Trophoblast cell (in vitro differentiated cells and primary cell): ENCODE measurements at regions not wholly inside any gene's neighbourhood (a gene's known extent, or its start where the extent isn't known, plus 50 kb on each side); places are given as distances from the start of the nearest gene placed in this dataset.

Experiments used
- DNase-seq, 2 donors: peaks; one replicate each; pipeline ENCODE4 v3.0.0-alpha.2; 2016
- H2AFZ ChIP-seq: 2 replicates; pipeline ENCODE4 v1.6.1; 2013; ENCODE audit warnings: low read length, moderate library complexity, mild to moderate bottlenecking; ENCODE audit not compliant: insufficient read depth, poor library complexity
- H2AK5ac ChIP-seq: 2 replicates; pipeline ENCODE4 v1.6.1; 2013; ENCODE audit warnings: mild to moderate bottlenecking, low read length
- H2BK120ac ChIP-seq: 2 replicates; pipeline ENCODE4 v1.6.1; 2013; ENCODE audit warnings: low read length, mild to moderate bottlenecking, moderate library complexity; ENCODE audit not compliant: insufficient read depth, poor library complexity
- H2BK12ac ChIP-seq: 2 replicates; pipeline ENCODE4 v1.6.1; 2013; ENCODE audit warnings: mild to moderate bottlenecking, low read length, moderate library complexity
- H2BK5ac ChIP-seq: 2 replicates; pipeline ENCODE4 v1.6.1; 2013; ENCODE audit warnings: low read length, low read depth, moderate library complexity, mild to moderate bottlenecking; ENCODE audit not compliant: poor library complexity
- H3K14ac ChIP-seq: 2 replicates; pipeline ENCODE4 v1.6.1; 2013; ENCODE audit warnings: mild to moderate bottlenecking, low read length
- H3K18ac ChIP-seq: 2 replicates; pipeline ENCODE4 v1.6.1; 2013; ENCODE audit warnings: mild to moderate bottlenecking, low read length
- H3K23ac ChIP-seq: 2 replicates; pipeline ENCODE4 v1.6.1; 2013; ENCODE audit warnings: low read length
- H3K27ac ChIP-seq: 2 replicates; pipeline ENCODE4 v1.5.1; 2013; ENCODE audit warnings: low read depth, mild to moderate bottlenecking, inconsistent platforms, low read length, moderate library complexity
- H3K27me3 ChIP-seq: 2 replicates; pipeline ENCODE4 v1.6.1; 2013; ENCODE audit warnings: inconsistent platforms, mild to moderate bottlenecking, low read length, moderate library complexity; ENCODE audit not compliant: insufficient read depth
- H3K36me3 ChIP-seq, 2 experiments: 1 replicate in 1 of 2; 2 replicates in 1 of 2; pipeline ENCODE4 v1.6.1; 2013; ENCODE audit warnings: low read length in 2 of 2, mild to moderate bottlenecking in 2 of 2, moderate library complexity in 1 of 2; ENCODE audit not compliant: insufficient read depth in 2 of 2, control insufficient read depth in 1 of 2
- H3K4ac ChIP-seq: 2 replicates; pipeline ENCODE4 v1.6.1; 2013; ENCODE audit warnings: low read depth, mild to moderate bottlenecking, low read length, moderate library complexity
- H3K4me1 ChIP-seq, 2 experiments: 1 replicate in 1 of 2; 2 replicates in 1 of 2; pipeline ENCODE4 v1.6.1; 2013; ENCODE audit warnings: low read length in 2 of 2, mild to moderate bottlenecking in 2 of 2, moderate library complexity in 1 of 2; ENCODE audit not compliant: insufficient read depth in 2 of 2, control insufficient read depth in 1 of 2
- H3K4me2 ChIP-seq: 2 replicates; pipeline ENCODE4 v1.6.1; 2013; ENCODE audit warnings: inconsistent platforms, mild to moderate bottlenecking, low read length, moderate library complexity
- H3K4me3 ChIP-seq: 2 replicates; pipeline ENCODE4 v1.5.1; 2013; ENCODE audit warnings: mild to moderate bottlenecking, low read depth, low read length, inconsistent platforms
- H3K79me1 ChIP-seq: one replicate; pipeline ENCODE4 v1.6.1; 2013; ENCODE audit warnings: low read length
- H3K79me2 ChIP-seq: 2 replicates; pipeline ENCODE4 v1.6.1; 2013; ENCODE audit warnings: low read length, mild to moderate bottlenecking; ENCODE audit not compliant: control insufficient read depth, insufficient read depth, poor library complexity
- H3K9ac ChIP-seq: 2 replicates; pipeline ENCODE4 v1.6.1; 2013; ENCODE audit warnings: mild to moderate bottlenecking, low read length
- H3K9me3 ChIP-seq: 2 replicates; pipeline ENCODE4 v1.6.1; 2013; ENCODE audit warnings: low read depth, mild to moderate bottlenecking, control low read depth, inconsistent platforms, low read length; ENCODE audit not compliant: insufficient read depth
- H4K12ac ChIP-seq: 2 replicates; pipeline ENCODE4 v1.6.1; 2013; ENCODE audit warnings: low read depth, mild to moderate bottlenecking, low read length, moderate library complexity
- H4K8ac ChIP-seq: 2 replicates; pipeline ENCODE4 v1.6.1; 2013; ENCODE audit warnings: low read depth, mild to moderate bottlenecking, low read length, moderate library complexity
- H4K91ac ChIP-seq: one replicate; pipeline ENCODE4 v1.6.1; 2013; ENCODE audit warnings: low read depth, mild to moderate bottlenecking, low read length, moderate library complexity
- WGBS: extraction: QIAGEN DNeasy Blood & Tissue Kit; methylation state at CpG from one replicate; pipeline ENCODE4 v1.1.7; 2013; ENCODE audit warnings: missing lambda C conversion rate; ENCODE audit not compliant: insufficient read length, insufficient coverage; ENCODE audit errors: extremely low coverage; 5-methylcytosine and 5-hydroxymethylcytosine counted together

- no peak overlapping the region for H3K4me3 ChIP-seq
- H4K8ac ChIP-seq = no peak overlapping the region
- H3K36me3 ChIP-seq = no peaks in the 10 kb centered on the region
- no peak for DNase-seq
- H3K14ac ChIP-seq = no peak overlapping the region
- H3K79me2 ChIP-seq = no peaks in the 10 kb centered on the region
- H3K4me2 ChIP-seq = no peak overlapping the region
- no peak overlapping the region for H4K12ac ChIP-seq
- no CpG with 5 or more reads among the region's 8 CpGs for WGBS
- H2AK5ac ChIP-seq = no peak overlapping the region
- H2BK5ac ChIP-seq = no peak overlapping the region
- no peak overlapping the region for H3K27ac ChIP-seq
- H3K9ac ChIP-seq = no peak overlapping the region
- no peaks in the 10 kb centered on the region for H3K79me1 ChIP-seq
- H3K9me3 ChIP-seq = peaks cover 3% of the 10 kb centered on the region
- no peak overlapping the region for H3K23ac ChIP-seq
- no peak overlapping the region for H4K91ac ChIP-seq
- H3K4me1 ChIP-seq = no peaks in the 10 kb centered on the region
- no peak overlapping the region for H2BK120ac ChIP-seq
- H3K4ac ChIP-seq = no peak overlapping the region
- H2AFZ ChIP-seq = no peak overlapping the region
- no peak overlapping the region for H3K18ac ChIP-seq
- no peak overlapping the region for H2BK12ac ChIP-seq
- H3K27me3 ChIP-seq = no peaks in the 10 kb centered on the region
These were observed 545.5 kb upstream of the MGMT start for GRCh38 chr10:128921389-128922022.

- no peak for DNase-seq
- Histone ChIP-seq H4K91ac (no peak overlapping the region), H3K4me2 (no peak overlapping the region), H3K18ac (no peak overlapping the region), H2BK120ac (no peak overlapping the region), H2AK5ac (no peak overlapping the region), H3K79me2 (no peaks in the 10 kb centered on the region), H3K27me3 (no peaks in the 10 kb centered on the region), H3K4ac (no peak overlapping the region), H2BK5ac (no peak overlapping the region), H3K36me3 (no peaks in the 10 kb centered on the region), H2BK12ac (no peak overlapping the region), H3K79me1 (no peaks in the 10 kb centered on the region), H4K8ac (no peak overlapping the region), H3K4me3 (no peak overlapping the region), H3K23ac (no peak overlapping the region), H4K12ac (no peak overlapping the region), H3K9ac (no peak overlapping the region), H3K27ac (no peak overlapping the region), H2AFZ (no peak overlapping the region), H3K4me1 (no peaks in the 10 kb centered on the region), H3K14ac (no peak overlapping the region), H3K9me3 (peaks cover 3% of the 10 kb centered on the region)
- WGBS = no CpG with 5 or more reads among the region's 2 CpGs
These were observed 544.9 kb upstream of the MGMT start for GRCh38 chr10:128922172-128922571.

GRCh38 chr10:128922619-128923196, 544.3 kb upstream of the MGMT start:
- peaks cover 3% of the 10 kb centered on the region for H3K9me3 ChIP-seq
- no peak overlapping the region for H4K8ac ChIP-seq
- no peak overlapping the region for H2BK12ac ChIP-seq
- no peaks in the 10 kb centered on the region for H3K36me3 ChIP-seq
- H2BK120ac ChIP-seq = no peak overlapping the region
- no peak overlapping the region for H2AFZ ChIP-seq
- no CpG with 5 or more reads among the region's 11 CpGs for WGBS
- H3K79me2 ChIP-seq = no peaks in the 10 kb centered on the region
- H2AK5ac ChIP-seq = no peak overlapping the region
- no peak overlapping the region for H2BK5ac ChIP-seq
- H3K79me1 ChIP-seq = no peaks in the 10 kb centered on the region
- no peak overlapping the region for H3K23ac ChIP-seq
- DNase-seq = peak; percentile 21 to 29
- H3K4ac ChIP-seq = no peak overlapping the region
- no peaks in the 10 kb centered on the region for H3K27me3 ChIP-seq
- no peak overlapping the region for H3K4me2 ChIP-seq
- no peak overlapping the region for H3K14ac ChIP-seq
- H3K27ac ChIP-seq = no peak overlapping the region
- H4K12ac ChIP-seq = no peak overlapping the region
- H3K4me1 ChIP-seq = no peaks in the 10 kb centered on the region
- H3K18ac ChIP-seq = no peak overlapping the region
- H3K9ac ChIP-seq = no peak overlapping the region
- no peak overlapping the region for H3K4me3 ChIP-seq
- H4K91ac ChIP-seq = no peak overlapping the region

GRCh38 chr10:128924918-128925317, 542.1 kb upstream of the MGMT start:
- Histone ChIP-seq H3K4me3 (no peak overlapping the region), H2BK5ac (no peak overlapping the region), H2AFZ (no peak overlapping the region), H2BK12ac (no peak overlapping the region), H4K12ac (no peak overlapping the region), H3K18ac (no peak overlapping the region), H3K9me3 (peaks cover 3% of the 10 kb centered on the region), H3K23ac (no peak overlapping the region), H3K9ac (no peak overlapping the region), H2BK120ac (no peak overlapping the region), H2AK5ac (no peak overlapping the region), H3K14ac (no peak overlapping the region), H4K91ac (no peak overlapping the region), H3K4me2 (no peak overlapping the region), H3K27ac (no peak overlapping the region), H3K4me1 (no peaks in the 10 kb centered on the region), H3K36me3 (no peaks in the 10 kb centered on the region), H3K79me2 (no peaks in the 10 kb centered on the region), H4K8ac (no peak overlapping the region), H3K79me1 (no peaks in the 10 kb centered on the region), H3K27me3 (no peaks in the 10 kb centered on the region), H3K4ac (no peak overlapping the region)
- no peak for DNase-seq
- no CpG with 5 or more reads among the region's 4 CpGs for WGBS
